ENCODE measurements at regions not wholly inside any gene's neighbourhood (a gene's known extent, or its start where the extent isn't known, plus 50 kb on each side); places are given as distances from the start of the nearest gene placed in this dataset.

- no peak for TF ChIP-seq CTCF (IDR thresholded peaks at IDR 0.05; ENCODE audit: poor library complexity, severe bottlenecking)
- TF ChIP-seq RAD21 (conservative IDR thresholded peaks at IDR 0.05), result no peak
- no peak for TF ChIP-seq POLR2AphosphoS5 (IDR thresholded peaks at IDR 0.05)
- TF ChIP-seq EZH2 (IDR thresholded peaks at IDR 0.05; ENCODE audit: borderline replicate concordance, insufficient read depth, low read length, poor library complexity, severe bottlenecking), result no peak
- no peak for TF ChIP-seq REST (IDR thresholded peaks at IDR 0.05; ENCODE audit: borderline replicate concordance)
These were observed 369.4 kb upstream of the SALL3 start for GRCh38 chr18:78610179-78610578.
